ENCODE measurements at regions not wholly inside any gene's neighbourhood (a gene's known extent, or its start where the extent isn't known, plus 50 kb on each side); places are given as distances from the start of the nearest gene placed in this dataset.
"Not testable (repeated sequence)": the region's sequence is repeated elsewhere in the genome, so short reads cannot be mapped to it uniquely, and the experiment has no call there.

- DNase-seq (ENCODE audit: extremely low read depth, low read depth, low spot score) = no peak
Observed at GRCh38 chr4:138412847-138413246, 170.7 kb upstream of the SLC7A11 start.

GRCh38 chr4:138410266-138410665, 168.1 kb upstream of the SLC7A11 start:
- DNase-seq (ENCODE audit: extremely low read depth, low read depth, low spot score) = no peak

GRCh38 chr4:138409670-138410069, 167.5 kb upstream of the SLC7A11 start:
- no peak for DNase-seq (ENCODE audit: extremely low read depth, low read depth, low spot score)

GRCh38 chr4:138408758-138409157, 166.6 kb upstream of the SLC7A11 start:
- DNase-seq (ENCODE audit: extremely low read depth, low read depth, low spot score) = no peak

- no peak for DNase-seq (ENCODE audit: extremely low read depth, low read depth, low spot score)
Observed at GRCh38 chr4:138407329-138407728, 165.2 kb upstream of the SLC7A11 start.

GRCh38 chr4:138406876-138407275, 164.7 kb upstream of the SLC7A11 start:
- DNase-seq (ENCODE audit: extremely low read depth, low read depth, low spot score) = no peak

GRCh38 chr4:138405934-138406567, 163.9 kb upstream of the SLC7A11 start:
- DNase-seq (ENCODE audit: extremely low read depth, low read depth, low spot score) = no peak

- no peak for DNase-seq (ENCODE audit: extremely low read depth, low read depth, low spot score)
Observed at GRCh38 chr4:138405466-138405891, 163.3 kb upstream of the SLC7A11 start.

GRCh38 chr4:138404801-138405200, 162.7 kb upstream of the SLC7A11 start:
- no peak for DNase-seq (ENCODE audit: extremely low read depth, low read depth, low spot score)

GRCh38 chr4:138404251-138404650, 162.1 kb upstream of the SLC7A11 start:
- DNase-seq (ENCODE audit: extremely low read depth, low read depth, low spot score) = no peak

GRCh38 chr4:138401334-138401733, 159.2 kb upstream of the SLC7A11 start:
- DNase-seq (ENCODE audit: extremely low read depth, low read depth, low spot score) = no peak

- DNase-seq (ENCODE audit: extremely low read depth, low read depth, low spot score) = no peak
Observed at GRCh38 chr4:138400543-138400942, 158.4 kb upstream of the SLC7A11 start.

GRCh38 chr4:138400066-138400465, 157.9 kb upstream of the SLC7A11 start:
- DNase-seq (ENCODE audit: extremely low read depth, low read depth, low spot score) = no peak

GRCh38 chr4:138399081-138399480, 156.9 kb upstream of the SLC7A11 start:
- peak; percentile 23 for DNase-seq (ENCODE audit: extremely low read depth, low read depth, low spot score)

GRCh38 chr4:138398322-138398721, 156.2 kb upstream of the SLC7A11 start:
- DNase-seq (ENCODE audit: extremely low read depth, low read depth, low spot score) = no peak

GRCh38 chr4:138393886-138394610, 151.9 kb upstream of the SLC7A11 start:
- DNase-seq (ENCODE audit: extremely low read depth, low read depth, low spot score) = no peak

GRCh38 chr4:138392751-138393308, 150.7 kb upstream of the SLC7A11 start:
- DNase-seq (ENCODE audit: extremely low read depth, low read depth, low spot score) = no peak

- DNase-seq (ENCODE audit: extremely low read depth, low read depth, low spot score) = no peak
Observed at GRCh38 chr4:138389976-138390685, 148.0 kb upstream of the SLC7A11 start.

- no peak for DNase-seq (ENCODE audit: extremely low read depth, low read depth, low spot score)
Observed at GRCh38 chr4:138374947-138375346, 132.8 kb upstream of the SLC7A11 start.

GRCh38 chr4:138367942-138368341, 125.8 kb upstream of the SLC7A11 start:
- no peak for DNase-seq (ENCODE audit: extremely low read depth, low read depth, low spot score)

- not testable (repeated sequence) for DNase-seq (ENCODE audit: extremely low read depth, low read depth, low spot score)
Observed at GRCh38 chr4:138352446-138352845, 110.3 kb upstream of the SLC7A11 start.
